GM18951 (cell line): ENCODE measurements at regions not wholly inside any gene's neighbourhood (a gene's known extent, or its start where the extent isn't known, plus 50 kb on each side); places are given as distances from the start of the nearest gene placed in this dataset.

ENCODE experiments used
- POLR2A ChIP-seq: IDR thresholded peaks from 4 replicates; pipeline ENCODE4 v1.6.1; 2011; ENCODE audit warnings: mild to moderate bottlenecking; ENCODE audit not compliant: insufficient read length, insufficient read depth; ENCODE audit errors: extremely low read depth
- in situ Hi-C: fragments of 300-500 bp; cut with MboI; formaldehyde crosslinking; loops from one replicate; pipeline ENCODE4 v1.12.0; 2022; ENCODE audit warnings: low sequenced_read_pairs, mixed read lengths, inconsistent platforms; ENCODE audit not compliant: unreplicated experiment

- in situ Hi-C loops = no loop called here
- no peak for TF ChIP-seq POLR2A
These were observed 624.4 kb downstream of the BRD1 start for GRCh38 chr22:49203091-49203858.

- in situ Hi-C loops = no loop called here
- TF ChIP-seq POLR2A = no peak
These were observed 625.4 kb downstream of the BRD1 start for GRCh38 chr22:49202226-49202625.

- in situ Hi-C loops = no loop called here
- TF ChIP-seq POLR2A = no peak
These were observed 626.4 kb downstream of the BRD1 start for GRCh38 chr22:49201046-49201970.

DNA sequence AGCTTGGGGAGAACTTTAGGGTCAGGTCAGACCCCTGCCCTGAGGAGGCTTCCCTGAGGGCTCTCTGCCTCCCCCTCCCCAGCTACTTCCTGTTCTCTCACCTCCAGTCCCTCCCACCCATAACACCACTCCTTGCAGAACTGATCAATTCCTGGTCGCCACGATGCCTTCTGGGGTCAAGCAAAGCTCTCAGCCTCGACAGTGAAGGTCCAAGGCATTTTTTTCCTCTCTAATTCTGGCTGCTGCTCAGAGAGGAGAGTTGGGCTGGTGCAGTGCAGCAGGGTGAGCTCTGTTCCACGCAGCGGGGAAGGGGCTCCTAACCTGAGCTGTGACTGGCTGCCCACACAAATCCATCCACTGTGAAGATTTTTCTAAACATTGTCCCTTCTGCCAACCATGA is 628.4 kb downstream of the BRD1 start:
- in situ Hi-C loops = no loop called here
- TF ChIP-seq POLR2A = no peak

GRCh38 chr22:49198705-49199084 is 629.0 kb downstream of the BRD1 start:
- in situ Hi-C loops = no loop called here
- no peak for TF ChIP-seq POLR2A

DNA sequence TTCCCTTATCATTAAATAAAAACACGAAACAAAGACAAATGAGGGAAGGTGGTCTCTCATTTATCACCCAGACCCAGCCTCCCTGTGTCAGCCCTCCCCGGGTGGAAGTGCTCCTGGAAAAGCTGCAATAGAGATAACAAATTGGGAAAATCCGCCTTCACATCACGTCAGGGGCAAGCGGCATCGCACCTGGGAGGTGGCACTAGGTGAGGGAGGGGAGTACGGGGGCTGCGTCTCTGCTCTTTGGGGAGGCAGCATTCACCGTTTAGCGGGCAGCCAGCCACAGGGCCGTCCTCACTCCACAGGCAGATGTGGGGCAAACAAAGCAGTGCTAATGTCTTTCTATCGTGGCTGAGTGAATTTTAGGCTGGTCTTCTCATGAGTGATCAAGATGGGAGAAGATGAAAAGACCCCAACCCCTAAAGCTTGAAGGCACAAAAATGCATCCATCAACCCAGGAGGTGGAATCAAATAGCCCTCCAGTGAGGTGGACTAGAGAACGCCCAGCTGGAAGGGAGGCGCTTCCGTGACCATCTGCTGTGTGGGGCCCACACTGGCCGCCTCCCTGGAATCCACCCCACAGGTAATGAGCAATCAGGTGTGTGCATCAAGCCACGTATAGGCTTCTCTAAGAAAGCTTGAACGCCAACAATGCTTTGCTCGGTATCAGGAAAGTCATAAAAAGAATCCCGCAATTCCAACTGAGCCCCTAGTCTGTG is 629.5 kb downstream of the BRD1 start:
- in situ Hi-C loops = no loop called here
- TF ChIP-seq POLR2A = no peak

GRCh38 chr22:49197505-49197904 is 630.2 kb downstream of the BRD1 start:
- no peak for TF ChIP-seq POLR2A
- in situ Hi-C loops = no loop called here

DNA sequence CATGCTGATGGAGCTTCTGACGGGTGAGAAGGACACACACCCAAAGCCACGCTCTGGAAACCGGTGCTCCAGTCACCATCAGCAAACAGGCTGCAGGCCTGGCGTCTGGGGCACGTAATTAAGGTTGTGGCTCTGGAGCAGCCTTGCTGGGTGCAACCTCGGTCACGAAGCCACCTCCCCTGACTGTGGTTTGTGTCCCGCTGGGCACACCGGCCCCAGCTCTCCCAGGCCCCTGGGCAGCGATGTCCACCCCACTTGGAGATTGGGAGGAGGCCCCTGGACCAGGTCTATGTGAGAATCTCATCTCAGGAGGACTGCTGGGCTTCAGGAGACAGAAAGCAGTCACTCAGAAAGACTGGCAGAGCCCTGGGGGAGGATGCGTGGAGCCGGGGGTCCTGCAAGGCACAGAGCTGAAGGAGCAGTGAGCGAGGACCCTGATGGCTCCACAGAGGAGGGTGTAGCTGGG is 631.6 kb downstream of the BRD1 start:
- in situ Hi-C loops = no loop called here

DNA sequence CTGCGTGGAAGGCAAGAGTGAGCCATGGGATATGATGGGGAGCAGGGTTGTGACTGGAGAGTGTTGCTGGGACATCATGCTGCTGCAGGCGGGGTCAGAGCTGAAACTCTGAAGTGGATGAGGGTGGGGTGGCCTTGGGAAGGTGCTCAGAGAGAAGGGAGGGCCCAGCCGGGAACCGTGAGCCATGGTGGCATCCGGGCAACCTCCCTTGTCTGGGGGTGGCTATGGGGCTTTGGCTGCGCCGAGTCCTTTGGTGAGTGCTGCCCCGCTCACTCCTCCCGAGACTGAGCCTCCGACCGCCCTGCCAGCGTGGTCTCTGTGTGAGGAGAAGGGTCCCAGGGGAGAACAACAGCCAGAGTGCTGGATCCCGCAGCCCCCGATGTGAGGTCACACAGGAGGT is 632.0 kb downstream of the BRD1 start:
- TF ChIP-seq POLR2A = no peak
- in situ Hi-C loops = no loop called here

More for the DNA sequence above, 631.6 kb downstream of the BRD1 start:
- no peak for TF ChIP-seq POLR2A

DNA sequence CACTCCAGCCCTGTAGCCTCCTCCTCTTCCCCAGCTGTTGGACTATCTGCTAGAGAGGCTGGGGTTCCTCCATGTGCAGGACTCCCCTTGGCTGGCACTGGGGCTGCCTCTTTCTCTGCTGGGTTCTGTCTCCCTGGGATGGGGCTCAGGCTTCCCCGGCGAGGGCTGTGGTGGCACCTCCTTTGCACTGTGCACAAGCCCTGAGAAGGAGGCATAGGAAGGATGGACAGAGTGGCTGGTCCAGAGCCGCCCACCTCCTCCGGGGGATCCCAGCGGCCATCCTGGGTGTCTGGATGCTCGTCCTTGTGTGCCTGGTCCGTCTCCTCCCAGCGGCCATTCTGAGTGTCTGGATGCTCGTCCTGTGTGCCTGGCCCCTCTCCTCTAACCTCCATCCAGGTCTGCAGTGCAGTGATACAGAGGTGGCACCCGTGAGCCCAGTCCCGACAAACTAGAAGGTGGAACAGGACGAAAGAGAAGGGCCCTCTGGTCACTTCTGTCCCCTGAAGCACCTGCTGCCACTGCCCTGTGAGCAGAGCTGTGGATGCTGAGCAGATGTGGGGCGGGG is 633.7 kb downstream of the BRD1 start:
- in situ Hi-C loops = no loop called here

GRCh38 chr22:49193348-49193747 is 634.3 kb downstream of the BRD1 start:
- no peak for TF ChIP-seq POLR2A

More for the DNA sequence above, 633.7 kb downstream of the BRD1 start:
- no peak for TF ChIP-seq POLR2A

GRCh38 chr22:49192857-49193250 is 634.8 kb downstream of the BRD1 start:
- in situ Hi-C loops = no loop called here
- TF ChIP-seq POLR2A = no peak

More at GRCh38 chr22:49193348-49193747, 634.3 kb downstream of the BRD1 start:
- in situ Hi-C loops = no loop called here
